A549 (cell line): ENCODE measurements at regions not wholly inside any gene's neighbourhood (a gene's known extent, or its start where the extent isn't known, plus 50 kb on each side); places are given as distances from the start of the nearest gene placed in this dataset.

Source experiments
- CTCF ChIP-seq: fragments of >200 bp; sonication (Bioruptor Twin); formaldehyde crosslinking; IDR thresholded peaks from 3 replicates; pipeline ENCODE4 v1.5.1; 2016
- ELK1 ChIP-seq: fragments of 150-350 bp; IDR thresholded peaks from 2 replicates; pipeline ENCODE4 v1.6.1; 2014; ENCODE audit warnings: low read depth, mild to moderate bottlenecking, low read length
- EP300 ChIP-seq, 2 experiments: fragments of >200 bp; sonication (Bioruptor Twin); formaldehyde crosslinking; IDR thresholded peaks; 2 replicates in 1 of 2; 3 replicates in 1 of 2; pipeline ENCODE4 v1.6.1; 2016 to 2017
- ESRRA ChIP-seq: fragments of 150-350 bp; IDR thresholded peaks from 2 replicates; pipeline ENCODE4 v1.6.1; 2014; ENCODE audit warnings: mild to moderate bottlenecking, low read length, borderline replicate concordance
- HDAC2 ChIP-seq: fragments of 200-600 bp; sonication (generic); IDR thresholded peaks from 2 replicates; pipeline ENCODE4 v1.6.1; 2016
- JUNB ChIP-seq: fragments of >200 bp; sonication (Bioruptor Twin); formaldehyde crosslinking; IDR thresholded peaks from 2 replicates; pipeline ENCODE4 v1.6.1; 2016
- MYC ChIP-seq: IDR thresholded peaks from 2 replicates; pipeline ENCODE4 v1.6.1; 2012; ENCODE audit warnings: mild to moderate bottlenecking, inconsistent platforms, low read length, improper control_type of control experiment, borderline replicate concordance
- NFE2L2 ChIP-seq: fragments of 150-350 bp; conservative IDR thresholded peaks from 2 replicates; pipeline ENCODE4 v1.6.1; 2014; ENCODE audit warnings: low read length
- NPAS2 ChIP-seq: fragments of 250-450 bp; sonication (Bioruptor Pico); IDR thresholded peaks from 2 replicates; pipeline ENCODE4 v1.8.0; 2022; ENCODE audit warnings: mild to moderate bottlenecking, moderate library complexity, borderline replicate concordance
- POLR2A ChIP-seq: IDR thresholded peaks from 2 replicates; pipeline ENCODE4 v1.6.1; 2012; ENCODE audit warnings: mild to moderate bottlenecking, low read length
- RNF2 ChIP-seq: fragments of 200-600 bp; sonication (generic); IDR thresholded peaks from 2 replicates; pipeline ENCODE4 v1.6.1; 2016; ENCODE audit warnings: low read depth, mild to moderate bottlenecking, antibody characterized with exemption, moderate library complexity, borderline replicate concordance
- SMC3 ChIP-seq: fragments of >200 bp; sonication (Bioruptor Twin); formaldehyde crosslinking; IDR thresholded peaks from 3 replicates; pipeline ENCODE4 v1.6.1; 2018; ENCODE audit warnings: inconsistent platforms
- SREBF2 ChIP-seq: fragments of 450-650 bp; IDR thresholded peaks from 2 replicates; pipeline ENCODE4 v1.6.1; 2014; ENCODE audit warnings: mild to moderate bottlenecking, moderate library complexity
- USF2 ChIP-seq: fragments of 450-650 bp; IDR thresholded peaks from 2 replicates; pipeline ENCODE4 v1.6.1; 2014; ENCODE audit warnings: antibody characterized with exemption

GRCh38 chr6:8194490-8194889 lies 92.1 kb upstream of the EEF1E1 start:
- TF ChIP-seq EP300 (IDR thresholded peaks at IDR 0.05) (no peak), CTCF (no peak), USF2 (no peak), MYC (no peak), POLR2A (no peak), JUNB (no peak), ELK1 (no peak), NFE2L2 (no peak), SMC3 (no peak), RNF2 (no peak), SREBF2 (no peak), NPAS2 (CRISPR knock-in tag) (no peak), HDAC2 (no peak), ESRRA (no peak)
